ENCODE measurements at regions not wholly inside any gene's neighbourhood (a gene's known extent, or its start where the extent isn't known, plus 50 kb on each side); places are given as distances from the start of the nearest gene placed in this dataset.

GRCh38 chr10:61181832-61182231 is 237.8 kb upstream of the RHOBTB1 start:
- TF ChIP-seq CTCF (IDR thresholded peaks at IDR 0.05) = no peak
- no peak for TF ChIP-seq POLR2A (IDR thresholded peaks at IDR 0.05)

Data from uterus (tissue), 2 donors.